Activated CD4-positive, alpha-beta T cell treated with anti-CD3 and anti-CD28 coated beads, Interleukin-2, Interleukin-4, amounts not matched to agents 100 ng/mL and 50 ng/mL, durations not matched to agents 16 hours and 8 hours (primary cell): ENCODE measurements at regions not wholly inside any gene's neighbourhood (a gene's known extent, or its start where the extent isn't known, plus 50 kb on each side); places are given as distances from the start of the nearest gene placed in this dataset.
"Not testable (repeated sequence)": the region's sequence is repeated elsewhere in the genome, so short reads cannot be mapped to it uniquely, and the experiment has no call there.

Experiments
- DNase-seq: peaks from one replicate; pipeline ENCODE4 v3.0.0-alpha.2; 2020; ENCODE audit warnings: low spot score

GRCh38 chr13:46498650-46499049 lies 54.3 kb upstream of the LRCH1 start:
- DNase-seq = no peak

GRCh38 chr13:46496086-46496485 lies 56.9 kb upstream of the LRCH1 start:
- DNase-seq = no peak

GRCh38 chr13:46495651-46496050 lies 57.3 kb upstream of the LRCH1 start:
- DNase-seq = no peak

GRCh38 chr13:46495066-46495465 lies 57.9 kb upstream of the LRCH1 start:
- no peak for DNase-seq

- DNase-seq = peak; percentile 19
Measured at GRCh38 chr13:46492946-46493345, 60.0 kb upstream of the LRCH1 start.

GRCh38 chr13:46491641-46492040 lies 61.3 kb upstream of the LRCH1 start:
- no peak for DNase-seq

- not testable (repeated sequence) for DNase-seq
Measured at GRCh38 chr13:46490713-46491112, 62.3 kb upstream of the LRCH1 start.

- DNase-seq = no peak
Measured at GRCh38 chr13:46490129-46490528, 62.8 kb upstream of the LRCH1 start.

- DNase-seq = no peak
Measured at GRCh38 chr13:46489586-46490023, 63.4 kb upstream of the LRCH1 start.

- no peak for DNase-seq
Measured at GRCh38 chr13:46487748-46488147, 65.2 kb upstream of the LRCH1 start.

GRCh38 chr13:46486270-46486669 lies 66.7 kb upstream of the LRCH1 start:
- no peak for DNase-seq

GRCh38 chr13:46484561-46484960 lies 68.4 kb upstream of the LRCH1 start:
- DNase-seq = no peak

- no peak for DNase-seq
Measured at GRCh38 chr13:46481166-46481565, 71.8 kb upstream of the LRCH1 start.

- DNase-seq = no peak
Measured at GRCh38 chr13:46480131-46480530, 72.8 kb upstream of the LRCH1 start.

- DNase-seq = no peak
Measured at GRCh38 chr13:46479691-46480090, 73.3 kb upstream of the LRCH1 start.

GRCh38 chr13:46479283-46479682 lies 73.7 kb upstream of the LRCH1 start:
- DNase-seq = no peak

- no peak for DNase-seq
Measured at GRCh38 chr13:46478651-46479050, 74.3 kb upstream of the LRCH1 start.

- no peak for DNase-seq
Measured at GRCh38 chr13:46476174-46476573, 76.8 kb upstream of the LRCH1 start.

GRCh38 chr13:46475541-46475991 lies 77.4 kb upstream of the LRCH1 start:
- no peak for DNase-seq

GRCh38 chr13:46473806-46474205 lies 79.2 kb upstream of the LRCH1 start:
- no peak for DNase-seq

GRCh38 chr13:46472384-46472783 lies 80.6 kb upstream of the LRCH1 start:
- no peak for DNase-seq

- not testable (repeated sequence) for DNase-seq
Measured at GRCh38 chr13:46469699-46470098, 82.6 kb upstream of the RUBCNL start.

GRCh38 chr13:46468570-46469463 lies 81.8 kb upstream of the RUBCNL start:
- no peak for DNase-seq

GRCh38 chr13:46467694-46468093 lies 80.6 kb upstream of the RUBCNL start:
- DNase-seq = not testable (repeated sequence)
